GM19035 (cell line): ENCODE measurements at regions not wholly inside any gene's neighbourhood (a gene's known extent, or its start where the extent isn't known, plus 50 kb on each side); places are given as distances from the start of the nearest gene placed in this dataset.

Experiments
- ATAC-seq: cut with Tn5 transposase; IDR thresholded peaks from one replicate; pipeline ENCODE4 v1.9.1; 2021; ENCODE audit not compliant: unreplicated experiment

DNA sequence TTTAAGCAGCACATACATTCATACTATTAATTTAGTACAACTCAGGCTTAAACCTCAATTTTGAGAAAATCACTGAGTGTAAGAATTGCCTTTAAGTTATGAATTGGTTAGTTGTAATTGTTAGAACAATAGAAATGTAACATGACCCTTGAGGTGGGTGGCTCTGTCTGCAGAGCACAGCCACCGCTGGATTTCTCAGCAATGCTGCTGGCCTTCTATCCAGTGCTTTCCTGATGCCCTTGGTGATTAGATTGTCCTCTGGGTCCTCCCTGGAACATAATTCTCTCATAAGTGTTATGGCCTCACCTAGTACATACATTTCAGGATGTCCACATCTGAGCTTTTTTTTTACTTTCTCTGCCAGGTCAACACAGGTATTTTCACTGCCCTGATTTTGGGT, 213.2 kb downstream of the SLC7A11 start:
- ATAC-seq = no peak

DNA sequence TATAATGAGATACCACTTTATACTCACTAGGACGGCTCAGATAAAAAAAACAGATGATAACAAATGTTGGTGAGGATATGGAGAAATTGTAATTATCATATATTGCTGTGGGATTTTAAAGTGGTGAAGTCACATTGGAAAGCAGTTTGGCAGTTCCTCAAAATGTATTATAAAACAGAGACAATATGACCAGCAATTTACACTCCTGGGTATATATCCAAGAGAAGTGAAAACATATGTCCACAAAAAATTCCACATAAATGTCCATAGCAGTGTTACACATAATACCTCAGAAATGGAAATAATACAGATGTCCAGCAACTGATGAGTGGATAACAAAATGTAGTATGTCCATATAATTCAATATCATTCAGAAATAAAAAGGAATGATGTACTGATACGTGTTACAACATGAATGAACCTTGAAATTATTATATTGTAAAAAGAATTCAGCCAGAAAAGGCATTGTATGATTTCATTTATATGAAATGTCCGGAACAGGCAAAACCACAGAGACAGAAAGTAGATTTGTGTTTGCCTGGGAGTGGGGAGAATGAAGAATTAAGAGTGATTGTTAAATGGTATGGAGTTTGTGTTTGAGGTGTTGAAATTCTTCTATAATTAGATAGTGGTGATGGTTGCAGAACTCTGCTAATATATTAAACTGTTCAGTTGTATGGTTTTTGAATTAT, 220.9 kb downstream of the SLC7A11 start:
- no peak for ATAC-seq

DNA sequence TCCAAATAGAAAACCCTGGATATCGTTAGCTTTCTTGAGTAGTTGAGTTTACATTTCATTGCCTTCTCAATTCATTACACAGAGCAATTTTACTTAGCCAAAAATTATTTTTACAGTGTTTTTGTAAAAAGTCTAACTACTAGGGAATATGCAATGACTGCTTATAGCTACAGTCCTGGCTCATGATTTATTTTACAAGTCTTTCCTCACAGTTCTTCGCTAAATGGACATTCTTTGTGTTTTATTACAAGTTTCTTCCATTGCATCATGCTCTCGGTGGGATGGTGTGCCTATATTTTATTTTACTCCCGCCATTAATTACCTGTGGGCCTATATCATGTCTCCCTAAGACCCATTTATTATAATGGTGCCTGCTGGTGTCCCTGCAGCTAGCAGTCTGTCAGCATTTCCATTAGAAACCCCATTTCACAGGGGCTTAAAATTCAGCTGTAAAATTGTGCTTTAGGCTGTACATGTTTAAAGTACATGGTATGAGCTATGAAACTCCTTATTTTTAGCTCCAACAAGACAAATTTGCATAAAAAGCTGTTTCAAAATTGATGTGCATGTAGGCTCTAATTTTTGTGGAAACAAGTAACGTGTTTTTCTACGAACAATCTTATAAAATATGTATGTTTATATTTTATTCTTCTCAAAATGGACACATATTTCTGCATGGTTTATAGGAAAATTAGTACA, 227.4 kb downstream of the SLC7A11 start:
- ATAC-seq = no peak

DNA sequence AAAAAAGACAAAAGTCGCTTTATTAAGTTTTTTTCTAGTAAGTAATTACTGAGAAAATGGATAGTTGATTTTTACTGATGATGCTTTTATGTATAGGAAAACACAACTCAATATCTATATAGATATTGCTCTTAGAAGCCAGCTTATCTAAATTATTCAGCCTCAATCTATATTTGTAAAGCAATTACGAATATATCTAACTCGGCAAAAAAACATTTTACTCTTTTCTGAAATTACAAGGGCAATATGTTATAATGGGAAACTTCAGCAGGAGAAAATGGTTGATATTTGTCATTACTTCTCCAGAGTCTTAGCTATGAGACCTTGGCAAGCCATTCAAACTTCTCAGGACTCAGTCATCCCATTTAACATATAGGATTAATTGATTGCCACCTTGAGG, 228.5 kb downstream of the SLC7A11 start:
- ATAC-seq = no peak

DNA sequence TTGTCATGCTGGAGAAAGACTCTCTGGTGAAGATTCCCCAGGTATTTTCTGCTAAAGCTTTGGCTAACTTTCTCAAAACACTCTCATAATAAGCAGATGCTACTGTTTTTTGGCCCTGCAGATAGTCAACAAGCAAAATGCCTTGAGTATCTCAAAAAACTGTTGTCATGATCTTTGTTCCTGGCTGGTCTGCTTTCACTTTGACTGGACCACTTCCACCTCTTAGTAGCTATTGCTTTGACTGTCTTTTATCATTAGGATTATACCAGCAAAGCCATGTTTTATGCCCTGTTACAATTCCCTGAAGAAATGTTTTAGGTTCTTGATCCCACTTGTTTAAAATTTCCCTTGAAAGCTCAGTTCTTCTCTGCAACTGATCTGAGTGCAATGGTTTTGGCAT, 231.5 kb downstream of the SLC7A11 start:
- ATAC-seq = no peak

DNA sequence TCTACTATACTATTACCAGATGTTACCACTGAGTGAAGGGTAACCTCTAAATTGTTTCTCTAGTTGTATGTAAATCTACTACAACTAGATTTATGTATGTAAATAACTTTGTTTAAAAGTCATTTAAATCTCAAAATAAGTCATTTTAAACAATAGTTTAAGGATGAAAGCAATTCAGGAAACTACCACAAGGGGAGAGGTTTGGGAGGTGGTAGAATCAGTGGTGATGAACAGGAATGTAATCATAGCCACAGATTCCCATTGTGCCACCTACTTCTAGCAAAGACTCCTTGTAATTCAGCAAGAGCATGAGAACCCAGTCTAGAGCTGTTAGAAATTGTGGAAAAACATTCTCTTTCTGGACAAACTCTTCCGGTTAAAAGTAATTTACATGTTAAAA, 234.6 kb downstream of the SLC7A11 start:
- ATAC-seq = no peak

DNA sequence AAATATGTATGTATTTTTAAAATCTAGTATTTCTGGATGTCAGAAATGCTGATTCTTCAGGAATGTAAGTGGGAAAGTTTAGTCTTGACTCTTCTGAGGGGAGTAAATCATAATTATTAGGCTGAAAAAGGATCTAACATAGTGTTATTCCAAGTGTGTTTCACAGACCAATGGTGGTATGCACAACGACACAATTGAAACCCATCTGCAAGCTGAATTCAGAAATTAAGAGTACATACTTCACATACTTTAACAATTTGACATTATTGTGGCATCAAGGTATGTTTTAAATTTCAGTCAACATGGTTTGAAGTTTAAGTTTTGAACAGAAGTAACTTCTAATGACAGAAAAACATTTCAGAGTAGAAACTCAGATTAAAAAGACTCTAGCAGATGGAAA, 236.7 kb downstream of the SLC7A11 start:
- ATAC-seq = no peak

DNA sequence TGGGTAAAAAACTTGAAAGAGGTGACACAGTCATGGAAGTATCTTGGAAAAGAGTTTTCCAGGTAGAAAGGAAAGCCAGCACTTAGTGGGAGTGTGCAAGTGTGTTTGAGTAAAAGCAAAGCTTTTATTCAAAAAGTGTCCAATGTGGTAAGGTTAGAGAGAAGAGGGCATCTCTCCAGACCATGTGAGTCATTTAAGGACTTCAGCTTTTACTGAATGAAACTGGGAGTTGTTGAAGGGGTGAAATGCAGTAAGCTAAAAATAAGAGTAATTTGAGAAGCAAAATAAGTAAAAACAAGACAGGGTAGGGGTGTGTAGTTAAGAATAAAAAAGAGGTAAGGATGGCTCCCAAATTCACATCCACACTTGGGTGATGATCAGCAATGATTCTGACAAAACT, 238.9 kb downstream of the SLC7A11 start:
- peak; percentile 98 for ATAC-seq

DNA sequence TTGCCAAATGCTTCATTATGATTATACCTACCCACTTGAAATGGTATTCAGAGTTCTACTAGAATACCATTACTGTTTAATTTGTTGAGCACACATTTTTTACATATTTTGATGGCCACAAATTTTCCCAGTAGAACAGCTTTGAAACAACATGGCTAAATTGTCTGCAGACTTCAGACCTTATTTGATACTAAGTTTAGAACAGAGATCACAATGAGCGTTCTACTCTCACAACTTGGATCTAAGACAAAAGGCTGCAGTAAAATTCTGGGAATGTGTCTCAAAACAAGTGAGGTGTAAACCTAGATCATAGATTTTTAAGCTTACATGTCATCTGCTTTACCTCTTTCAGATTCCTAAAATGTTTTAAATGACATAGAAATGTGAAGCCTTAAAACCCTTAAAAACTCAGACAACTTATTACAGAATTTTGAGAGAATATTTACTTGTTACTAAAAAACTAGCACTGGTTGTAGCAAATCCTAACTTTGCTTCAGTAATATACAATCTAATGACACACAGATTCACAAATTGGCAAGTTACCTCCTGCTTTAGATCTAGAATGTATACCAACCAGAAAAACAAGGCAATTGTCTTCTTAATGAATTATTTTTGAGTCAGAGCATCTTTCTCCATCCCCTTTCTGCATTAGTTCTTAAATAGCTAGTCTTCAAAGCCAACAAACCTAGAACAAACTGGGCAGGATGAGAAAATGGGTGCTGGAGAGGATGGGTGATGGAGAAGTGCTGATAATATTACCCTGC, 243.3 kb downstream of the SLC7A11 start:
- ATAC-seq = no peak

DNA sequence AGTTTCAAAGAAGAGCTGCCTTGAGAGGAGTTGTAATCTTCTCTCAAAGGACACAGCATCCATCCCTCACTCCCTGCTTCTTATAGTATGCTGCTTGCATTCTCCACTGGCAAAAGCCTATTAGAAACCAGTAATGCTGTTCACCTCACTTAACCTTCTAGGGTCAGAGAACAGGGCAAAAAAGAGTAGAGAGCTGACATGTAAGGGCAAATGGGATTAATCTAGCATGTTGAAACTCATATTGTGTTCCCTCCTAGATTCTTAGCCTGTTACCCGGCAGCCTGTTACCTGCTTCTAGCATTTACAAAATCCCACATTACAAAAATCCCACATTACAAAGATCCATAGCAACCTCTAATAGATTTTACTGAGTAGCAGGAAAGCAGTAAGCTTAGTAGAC, 244.7 kb downstream of the SLC7A11 start:
- no peak for ATAC-seq

DNA sequence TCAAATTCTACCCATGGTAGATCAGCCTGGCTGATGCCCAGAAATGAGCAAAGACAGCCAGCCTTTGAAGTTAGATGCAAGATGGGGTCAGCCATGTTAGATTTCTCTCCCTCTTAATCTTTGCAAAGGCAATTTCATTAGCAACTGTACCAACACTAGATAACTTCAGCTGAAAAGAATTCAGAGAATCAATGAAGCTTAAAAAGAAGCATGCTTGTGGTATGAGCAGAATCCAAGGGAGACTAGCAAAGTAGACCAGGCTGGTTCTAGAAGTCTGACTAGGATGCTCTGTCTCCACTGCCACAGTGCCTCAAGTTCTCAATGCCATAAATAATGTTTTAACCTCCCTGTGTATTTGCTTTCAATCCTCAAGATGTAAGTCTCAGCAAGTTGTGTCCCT, 247.3 kb downstream of the SLC7A11 start:
- ATAC-seq = no peak

DNA sequence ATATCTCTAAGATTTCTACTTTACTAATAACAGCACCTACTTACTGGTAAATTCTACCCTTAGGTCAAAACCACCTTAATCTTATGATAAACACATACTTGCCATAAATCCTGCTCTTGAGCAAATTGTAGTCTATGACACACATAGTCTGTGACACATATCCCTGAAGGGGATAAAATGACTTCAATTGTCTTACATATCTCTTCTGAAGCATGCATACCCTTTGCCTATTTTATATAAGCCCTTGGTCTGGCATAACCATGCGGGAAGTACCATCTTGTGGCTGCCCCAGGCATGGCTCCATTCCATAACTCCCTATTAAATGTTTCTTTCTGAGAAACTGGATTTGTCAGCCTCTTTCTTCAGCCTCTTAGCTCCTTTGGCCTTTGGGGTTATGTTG, 248.9 kb downstream of the SLC7A11 start:
- ATAC-seq = no peak

DNA sequence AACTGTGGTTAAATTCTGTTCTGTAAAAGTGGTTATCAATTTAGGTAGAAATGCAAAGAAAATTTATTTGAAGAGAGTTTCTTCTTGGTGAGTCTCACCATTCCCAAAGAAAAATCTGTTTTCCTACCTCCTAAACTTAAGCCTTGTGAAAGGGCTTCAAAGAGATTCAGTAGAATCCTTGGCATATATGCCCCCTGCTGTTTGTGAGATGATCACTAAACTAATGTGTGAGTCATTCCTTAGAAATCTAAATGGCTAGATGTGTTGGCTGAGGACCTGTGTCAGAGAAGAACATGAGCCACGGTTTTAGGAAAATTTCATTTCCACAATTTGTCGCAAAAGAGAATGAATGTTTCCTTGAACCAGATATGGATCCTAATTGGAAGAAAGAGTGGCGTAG, 260.9 kb downstream of the SLC7A11 start:
- ATAC-seq = no peak

DNA sequence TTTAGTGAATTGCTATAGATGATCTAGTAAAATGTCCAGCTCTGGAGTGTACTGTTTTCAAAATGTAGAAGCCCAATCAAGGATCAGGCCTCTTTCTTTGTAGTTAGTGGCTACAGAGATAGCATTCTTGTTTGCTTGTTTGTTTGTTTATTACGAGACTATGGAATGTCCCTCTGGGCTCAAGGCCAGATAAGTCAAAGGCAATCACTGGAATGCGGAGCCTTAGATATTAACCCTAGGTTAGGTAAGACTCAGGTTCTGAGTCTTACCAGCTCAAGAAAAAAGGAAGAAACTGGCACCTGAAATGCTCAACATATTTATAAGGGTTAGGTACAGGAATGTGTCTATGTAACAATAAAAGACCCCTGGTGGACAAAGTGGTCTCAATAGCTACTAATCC, 261.5 kb downstream of the SLC7A11 start:
- no peak for ATAC-seq

DNA sequence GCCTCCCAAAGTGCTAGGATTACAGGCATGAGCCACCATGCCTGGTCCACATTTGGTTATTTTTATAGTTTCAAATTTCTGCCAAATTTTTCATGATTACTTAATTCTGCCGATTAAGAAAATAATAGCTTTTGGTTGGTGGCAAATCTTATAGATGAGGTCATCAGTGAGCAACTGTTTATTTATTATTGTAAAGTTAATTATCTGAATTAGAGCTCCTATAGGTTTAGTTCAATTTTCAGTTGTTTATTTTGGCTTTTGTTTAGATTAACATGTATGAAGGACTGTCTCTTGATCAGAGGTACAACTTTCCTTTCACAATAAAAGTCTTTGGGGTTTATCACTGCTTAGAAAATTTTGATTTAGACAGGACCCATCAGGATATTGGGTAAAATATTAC, 262.2 kb downstream of the SLC7A11 start:
- ATAC-seq = no peak

DNA sequence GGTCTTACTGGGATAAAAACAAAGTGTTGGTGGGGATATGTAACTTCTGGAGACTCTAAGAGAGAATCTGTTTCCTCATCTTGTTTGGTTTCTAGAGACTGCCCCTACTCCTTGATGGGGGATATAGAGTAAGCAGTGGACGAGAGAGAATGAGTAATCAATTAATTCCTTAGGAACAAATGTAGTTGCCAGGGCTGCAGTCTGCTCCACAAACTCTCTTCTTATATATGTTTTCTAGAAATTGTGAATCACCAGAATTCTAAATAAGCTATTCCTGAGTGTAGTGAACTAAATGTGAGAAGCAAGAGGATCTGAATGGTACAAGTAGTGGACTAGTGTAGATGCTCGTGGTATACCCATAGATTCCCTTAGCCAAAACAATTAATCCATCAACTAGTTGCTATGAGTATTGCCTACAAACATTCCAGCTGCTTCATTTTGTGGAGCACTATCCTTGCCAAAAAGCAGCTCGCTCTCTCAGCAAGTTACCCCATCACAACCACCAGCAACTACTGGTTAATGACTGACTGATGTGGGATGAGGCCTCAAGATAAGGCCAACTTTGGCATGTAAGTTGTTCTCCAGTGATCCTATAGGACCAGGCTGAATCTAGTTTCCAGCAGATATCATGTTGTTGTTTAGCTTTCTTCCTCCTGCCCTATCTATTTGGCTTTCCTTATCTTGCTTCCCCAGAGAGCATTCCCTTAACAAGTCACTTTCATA, 273.0 kb downstream of the SLC7A11 start:
- no peak for ATAC-seq

DNA sequence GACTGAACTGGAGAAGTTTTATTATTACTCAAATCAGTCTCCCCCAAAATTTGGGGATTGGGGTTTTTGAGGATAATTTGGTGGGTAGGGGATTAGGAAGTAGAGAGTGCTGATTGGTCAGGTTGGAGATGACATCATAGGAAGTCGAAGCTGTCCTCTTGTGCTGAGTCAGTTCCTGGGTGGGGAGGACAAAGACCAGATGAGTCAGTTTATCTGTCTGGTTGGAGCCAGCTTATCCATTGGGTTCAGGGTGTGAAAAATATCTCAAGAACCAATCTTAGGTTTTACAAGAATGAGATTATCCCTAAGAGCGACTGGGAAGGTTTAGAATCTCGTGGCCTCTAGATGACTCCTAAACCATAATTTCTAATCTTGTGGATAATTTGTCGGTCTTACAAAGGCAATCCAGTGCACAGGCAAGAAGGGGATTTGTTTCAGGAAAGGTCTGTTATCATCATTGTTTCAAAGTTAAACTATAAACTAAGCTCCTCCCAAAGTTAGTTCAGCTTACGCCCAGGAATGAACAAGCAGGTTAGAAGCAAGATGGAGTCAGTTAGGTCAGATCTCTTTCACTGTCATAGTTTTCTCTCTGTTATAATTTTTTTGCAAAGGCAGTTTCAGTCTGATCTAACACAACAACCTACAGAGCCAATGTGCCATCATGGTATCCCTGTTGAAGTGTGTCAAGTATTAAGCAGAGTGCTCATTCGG, 274.5 kb downstream of the SLC7A11 start:
- no peak for ATAC-seq

DNA sequence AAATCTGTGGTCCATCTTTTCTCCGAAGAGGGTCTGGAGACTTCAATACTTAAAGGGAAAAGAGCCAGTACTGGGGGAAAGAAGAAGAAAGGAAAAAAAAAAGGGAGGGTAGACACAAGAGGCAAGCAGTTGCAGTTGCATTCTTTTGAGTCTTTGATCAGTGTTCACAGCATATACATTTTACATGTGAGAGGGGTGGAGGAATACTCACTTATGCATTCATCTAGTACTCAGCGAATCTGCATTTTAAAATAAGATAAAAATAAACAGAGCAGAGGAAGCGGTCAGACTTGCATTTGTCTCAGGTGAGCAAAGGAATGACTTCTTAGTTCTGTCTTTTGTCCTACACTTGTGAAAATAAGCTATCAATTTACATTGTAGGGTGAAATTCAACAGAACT, 275.6 kb downstream of the SLC7A11 start:
- no peak for ATAC-seq

DNA sequence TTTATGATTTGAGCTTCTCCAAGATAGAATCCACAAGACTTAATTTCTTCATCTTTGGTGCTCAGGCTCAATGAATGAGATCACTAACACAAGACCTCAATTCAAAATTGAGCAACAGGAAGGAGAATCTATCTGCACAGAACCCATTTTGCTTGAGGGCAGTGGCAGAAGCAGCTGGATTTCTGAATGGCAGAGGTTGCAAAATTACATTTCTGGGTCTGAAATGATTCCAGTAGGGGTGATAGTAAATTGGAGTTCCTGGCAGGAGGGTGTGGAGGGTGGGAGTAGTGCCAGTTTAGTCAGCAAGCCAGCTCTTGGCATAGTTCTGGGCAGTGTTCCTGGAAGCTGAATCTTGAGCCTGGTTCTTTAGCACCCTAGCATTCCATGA, 281.1 kb downstream of the SLC7A11 start:
- ATAC-seq = no peak

DNA sequence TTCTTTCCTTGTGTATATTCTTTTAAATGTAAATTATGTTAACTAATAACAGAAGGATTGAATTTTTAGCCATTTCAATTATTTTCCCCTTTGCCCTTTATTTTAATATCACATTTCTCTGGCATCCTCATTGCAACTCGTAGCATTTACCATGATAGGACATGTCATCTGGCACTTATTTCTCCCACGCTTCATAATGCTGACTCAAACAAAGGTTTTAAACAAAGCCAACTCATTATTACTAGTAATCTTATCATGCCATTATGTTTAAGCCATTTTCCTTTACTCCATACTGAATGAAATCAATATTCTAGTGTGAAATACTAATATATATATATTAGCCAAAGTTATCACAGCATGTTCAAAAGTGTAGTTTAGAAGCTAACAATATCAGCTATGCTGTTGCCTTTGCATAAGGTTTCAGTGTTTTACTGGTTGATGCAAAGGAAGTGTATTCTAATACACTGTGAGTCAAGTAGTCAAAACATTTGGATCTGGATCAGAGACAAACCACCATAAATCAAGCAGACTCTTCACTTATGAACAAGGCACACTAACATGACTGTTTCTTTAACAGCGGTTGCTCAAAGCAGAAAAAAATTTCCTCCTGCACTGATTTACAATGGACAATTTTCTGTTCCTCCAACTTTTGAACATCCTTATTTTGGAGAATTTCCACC, 281.6 kb downstream of the SLC7A11 start:
- ATAC-seq = no peak
